Left lobe of liver (tissue), 2 donors: ENCODE measurements at regions not wholly inside any gene's neighbourhood (a gene's known extent, or its start where the extent isn't known, plus 50 kb on each side); places are given as distances from the start of the nearest gene placed in this dataset.

Source experiments
- ATAC-seq: fragments of 200-7000 bp; cut with Tn5 transposase; one replicate; pipeline ENCODE4 v1.9.1; 2020; ENCODE audit warnings: mild to moderate bottlenecking, moderate library complexity
- DNase-seq: peaks from one replicate; pipeline ENCODE4 v3.0.0-alpha.2; 2020; ENCODE audit warnings: low spot score
- donor health status: DM: no; HTN: no; CAD: no; lungs with moderate emphysema.
- donor health status: DM: no; HTN: yes; CAD: no.

DNA sequence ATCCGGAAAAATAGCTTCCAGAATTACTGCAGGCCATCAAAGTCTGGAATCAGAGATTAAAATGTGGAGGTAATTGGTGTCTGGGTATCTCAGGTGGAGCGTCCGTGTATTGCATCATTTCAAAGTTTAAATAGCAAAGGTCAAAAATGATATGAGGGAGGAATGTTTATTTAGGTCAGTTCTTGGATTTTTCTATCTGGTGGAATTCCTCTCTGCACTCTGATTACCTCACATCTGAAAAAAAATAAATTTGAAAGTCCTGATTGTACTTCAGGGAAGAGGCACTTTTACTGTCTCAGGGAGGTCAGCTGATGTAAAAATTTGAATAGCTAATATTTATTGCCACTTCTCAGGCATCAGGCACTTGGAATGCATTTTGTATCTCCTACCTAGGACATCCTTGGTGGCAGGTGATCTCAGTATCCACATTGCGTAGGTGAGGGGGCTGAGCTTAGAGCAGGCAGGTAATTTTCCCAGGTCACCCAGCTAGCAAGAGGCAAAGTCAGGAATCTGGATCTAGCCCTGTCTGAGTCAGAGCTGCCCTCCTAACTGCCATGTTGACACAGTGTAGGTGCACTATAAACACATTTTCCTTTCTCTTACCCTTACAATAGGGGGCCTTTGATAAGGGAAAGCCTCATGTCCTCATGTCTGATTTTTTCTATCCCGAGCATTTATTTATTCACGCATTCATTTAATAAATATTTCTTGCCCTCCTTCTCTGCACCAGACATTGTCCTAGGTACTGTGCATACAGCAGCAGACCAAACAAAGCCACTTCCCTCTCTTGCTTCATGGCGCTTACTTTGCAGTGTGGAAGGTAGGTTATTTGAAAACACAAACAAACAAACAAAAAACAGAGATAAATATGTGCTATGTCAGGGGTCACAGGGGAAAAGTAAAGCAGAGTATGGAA lies 454.3 kb downstream of the HAPSTR1 start:
- peak; percentile 65 for ATAC-seq
- DNase-seq, result no peak

DNA sequence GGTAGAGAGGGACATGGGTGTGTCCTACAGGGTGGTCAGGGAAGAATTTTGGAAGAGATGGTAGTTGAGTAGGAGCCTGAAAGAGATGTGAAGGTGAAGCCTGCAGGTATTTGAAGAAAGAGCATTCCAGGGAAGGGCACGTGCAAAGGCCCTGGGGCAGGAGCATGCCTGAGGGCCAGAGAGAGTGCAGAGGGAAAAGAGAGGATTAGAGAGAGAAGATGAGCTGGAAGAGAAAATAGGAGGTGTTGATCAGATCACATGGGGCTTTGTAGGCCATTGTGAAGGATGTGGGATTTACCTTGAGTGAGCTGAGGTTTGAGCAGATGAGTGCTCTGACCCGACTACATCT lies 455.0 kb downstream of the HAPSTR1 start:
- DNase-seq, result no peak
- no peak for ATAC-seq

DNA sequence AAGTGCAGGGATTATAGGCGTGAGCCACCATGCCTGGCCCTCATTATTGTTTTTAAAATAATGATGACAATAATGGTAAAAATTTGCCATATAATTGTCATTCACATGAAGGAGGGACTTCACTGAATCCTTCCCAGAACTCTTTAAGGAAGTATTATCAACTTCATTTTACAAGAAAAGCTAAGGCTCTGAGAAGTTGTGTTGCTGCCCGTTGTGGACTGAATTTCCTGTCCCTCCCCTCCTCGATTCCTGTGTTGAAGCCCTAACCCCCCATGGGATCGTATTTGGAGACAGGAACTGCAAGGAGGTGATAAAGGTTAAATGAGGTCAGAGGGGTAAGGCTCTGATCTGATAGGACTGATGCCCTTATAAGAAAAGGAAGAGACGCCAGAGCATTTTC lies 458.0 kb downstream of the HAPSTR1 start:
- no peak for ATAC-seq
- DNase-seq, result no peak

DNA sequence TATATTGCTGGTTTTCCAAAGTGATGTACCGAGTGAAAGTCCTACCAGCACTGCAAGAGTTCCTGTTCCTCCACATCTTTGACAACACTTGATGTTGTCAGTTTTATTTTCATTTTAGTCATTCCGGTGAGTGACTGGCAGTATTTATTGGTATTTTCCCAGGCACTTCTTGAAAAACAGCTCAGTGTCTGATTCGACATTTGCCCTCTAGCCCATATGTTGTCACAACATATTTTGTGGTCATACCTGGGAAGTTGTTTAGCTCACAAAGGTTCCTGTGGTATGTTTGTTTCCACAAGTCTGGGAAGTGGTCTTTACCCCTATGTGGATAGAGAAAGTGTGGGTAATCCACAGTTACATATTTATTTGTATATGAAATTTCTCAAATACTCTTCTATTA lies 463.6 kb downstream of the HAPSTR1 start:
- DNase-seq, result no peak
- ATAC-seq, result no peak

DNA sequence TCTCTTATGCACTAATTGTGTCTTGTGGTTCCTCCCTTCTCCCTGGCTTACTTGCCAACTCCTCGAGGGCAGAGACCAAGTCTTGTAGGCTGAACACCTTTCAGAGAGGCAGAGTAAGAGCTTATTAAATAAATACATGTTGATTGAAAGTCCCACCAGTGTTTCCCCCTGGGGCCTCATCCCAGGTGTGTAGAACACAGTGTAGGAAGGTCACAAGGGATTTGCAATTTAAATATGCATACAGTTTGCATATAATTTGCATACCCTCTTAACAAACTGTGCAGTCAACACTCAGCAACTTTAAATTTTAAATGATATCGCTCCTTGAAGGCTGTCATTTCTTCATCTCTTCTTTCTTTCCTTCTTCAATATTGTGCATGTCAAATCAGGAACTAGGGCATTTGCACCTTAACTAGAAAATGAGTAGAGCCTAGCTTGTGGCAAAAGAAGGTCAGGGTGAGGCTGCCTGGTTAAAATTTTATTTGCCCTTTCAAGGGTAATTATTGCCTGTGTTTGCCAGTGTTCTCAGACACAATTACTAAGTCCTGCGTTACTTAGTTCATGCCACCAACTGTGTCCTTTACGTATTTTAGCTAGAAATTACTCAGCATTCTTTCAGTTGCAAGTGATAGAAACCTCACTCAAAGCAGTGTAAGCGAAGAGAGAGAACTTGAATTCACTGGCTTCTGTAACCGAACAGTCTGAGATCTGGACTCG lies 465.7 kb downstream of the HAPSTR1 start:
- ATAC-seq (peak; percentile 55), DNase-seq (no peak)

DNA sequence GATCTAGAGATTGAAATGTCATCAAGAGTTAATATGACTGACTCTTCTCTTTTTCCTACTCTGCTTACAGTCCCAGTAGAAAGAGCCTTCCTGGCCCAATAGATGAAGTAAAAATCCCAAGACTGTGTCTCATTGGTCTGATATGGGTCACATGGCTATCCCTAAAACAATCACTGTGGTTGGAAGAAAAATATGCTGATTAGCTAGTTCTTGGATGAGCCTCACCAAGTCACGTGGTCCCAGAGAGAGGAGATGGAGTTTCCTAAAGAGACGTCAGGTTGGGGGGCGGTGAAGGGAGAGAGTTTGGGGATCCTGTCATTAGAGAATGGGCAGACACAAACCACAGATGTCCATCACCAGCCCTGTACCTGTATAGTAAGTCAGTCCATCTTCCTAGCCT lies 466.3 kb downstream of the HAPSTR1 start:
- no peak for DNase-seq
- no peak for ATAC-seq

DNA sequence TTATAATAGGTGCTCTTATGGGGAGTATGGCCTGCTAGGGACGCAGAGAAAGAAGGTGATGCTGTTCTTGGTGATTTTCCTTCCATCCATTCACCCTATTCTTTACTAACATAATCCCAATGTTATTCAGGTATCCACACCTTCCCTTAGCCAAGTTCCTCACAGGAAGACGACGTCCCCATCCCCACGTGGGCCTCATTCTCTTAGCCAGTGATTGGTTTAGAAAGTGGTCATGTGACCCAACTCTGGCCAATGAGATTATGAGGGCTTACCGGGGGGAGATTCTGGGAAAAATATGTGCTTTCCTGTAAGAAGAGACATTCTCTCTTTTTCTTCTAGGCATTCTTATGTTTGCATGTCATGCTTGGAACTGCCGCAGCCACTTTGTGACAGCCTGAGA lies 474.7 kb downstream of the HAPSTR1 start:
- DNase-seq, result no peak
- no peak for ATAC-seq

DNA sequence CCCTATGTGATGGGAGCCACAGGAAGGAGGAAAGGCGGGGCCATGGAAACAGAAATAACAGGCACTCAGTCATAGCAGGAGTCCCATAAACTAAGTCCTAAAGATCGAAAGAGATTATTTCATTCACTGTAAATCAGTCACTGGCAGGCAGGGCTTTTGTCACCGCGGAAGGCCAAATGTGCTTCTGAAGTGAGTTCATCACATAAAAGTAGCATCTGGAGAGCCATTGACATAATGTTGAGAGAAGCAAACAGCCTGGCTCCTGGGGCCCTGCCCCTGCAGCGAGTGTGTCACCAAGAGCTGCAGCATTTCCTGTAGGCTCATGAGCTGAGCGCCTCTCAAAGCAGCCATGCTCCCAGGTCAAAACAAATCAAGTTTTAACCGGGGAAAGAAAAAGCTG lies 476.2 kb downstream of the HAPSTR1 start:
- ATAC-seq (no peak), DNase-seq (no peak)

DNA sequence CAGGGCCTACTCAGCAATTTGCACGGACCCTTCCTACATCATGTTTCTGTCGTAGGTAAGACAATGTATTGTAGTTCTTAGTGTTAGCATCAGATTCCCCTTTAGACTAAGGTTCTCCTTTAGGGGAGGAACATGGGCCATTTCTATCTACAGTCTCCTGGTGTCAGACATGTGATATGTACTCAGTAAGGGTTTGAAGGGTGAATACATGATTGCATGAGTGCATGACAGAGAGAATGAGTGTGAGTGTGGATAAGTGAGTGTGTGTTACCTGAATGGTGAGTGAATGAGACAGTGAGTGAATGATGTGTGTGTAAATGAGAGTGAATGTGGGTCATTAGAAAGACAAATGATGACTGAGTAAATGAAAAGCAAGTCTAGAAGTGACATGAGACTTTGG lies 476.8 kb downstream of the HAPSTR1 start:
- DNase-seq, result no peak
- no peak for ATAC-seq

DNA sequence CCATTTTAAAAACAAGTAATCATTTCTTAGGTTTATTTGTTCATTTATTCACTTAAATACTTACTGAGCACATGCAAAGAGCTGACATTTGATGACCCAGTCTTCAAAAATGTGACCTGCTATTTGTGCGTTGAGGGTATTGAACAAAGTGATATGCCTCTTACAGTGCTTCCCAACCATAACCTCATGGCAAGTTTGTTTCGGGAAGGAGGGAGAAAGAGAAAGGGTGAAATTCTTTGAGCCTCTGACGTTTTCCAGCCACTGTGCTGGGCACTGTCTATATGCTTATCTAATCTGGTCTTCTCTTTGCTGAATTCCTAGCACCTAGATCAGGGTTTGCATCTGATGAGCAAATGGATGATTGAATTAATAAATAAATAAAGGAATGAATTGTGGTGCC lies 479.1 kb downstream of the HAPSTR1 start:
- ATAC-seq, result no peak
- DNase-seq, result no peak

DNA sequence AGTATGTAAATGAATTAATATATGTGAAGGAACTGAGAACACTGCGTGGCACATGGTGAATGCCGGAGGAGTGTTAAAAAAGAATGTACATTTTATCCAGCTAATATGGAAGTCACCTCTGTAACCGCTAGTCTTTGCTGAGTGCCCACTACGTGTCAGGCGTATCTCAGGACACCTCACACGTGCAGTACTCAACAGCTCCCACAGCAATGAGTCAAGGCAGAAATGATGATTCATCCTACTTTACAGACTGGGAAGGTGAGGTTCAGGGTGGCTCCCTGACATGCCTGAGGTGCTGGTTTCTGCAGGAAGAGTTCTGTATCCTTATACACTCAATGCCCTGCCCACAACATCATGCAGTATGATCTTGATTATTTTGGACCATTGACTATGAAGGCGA lies 487.0 kb downstream of the HAPSTR1 start:
- no peak for DNase-seq

DNA sequence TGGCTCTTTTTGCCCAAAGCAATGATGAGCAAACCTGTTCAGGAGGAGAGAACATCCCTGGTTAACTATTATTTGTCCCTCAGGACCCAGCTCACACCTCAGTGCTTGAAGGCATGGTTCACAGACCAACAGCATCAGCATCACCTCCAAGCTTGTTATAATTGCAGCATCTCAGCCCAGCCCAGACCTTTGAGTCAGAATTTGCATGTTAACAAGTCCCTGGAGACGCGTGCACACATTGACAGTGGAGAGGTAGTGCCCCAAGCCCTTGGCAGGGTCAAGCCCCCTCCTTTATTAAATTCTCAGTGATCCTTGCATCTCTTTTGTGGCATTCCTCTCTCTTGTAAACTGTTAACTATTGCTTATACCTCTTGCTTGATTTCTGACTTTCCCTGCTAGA lies 488.6 kb downstream of the HAPSTR1 start:
- DNase-seq (no peak), ATAC-seq (no peak)

More for the DNA sequence above, 487.0 kb downstream of the HAPSTR1 start:
- no peak for ATAC-seq

DNA sequence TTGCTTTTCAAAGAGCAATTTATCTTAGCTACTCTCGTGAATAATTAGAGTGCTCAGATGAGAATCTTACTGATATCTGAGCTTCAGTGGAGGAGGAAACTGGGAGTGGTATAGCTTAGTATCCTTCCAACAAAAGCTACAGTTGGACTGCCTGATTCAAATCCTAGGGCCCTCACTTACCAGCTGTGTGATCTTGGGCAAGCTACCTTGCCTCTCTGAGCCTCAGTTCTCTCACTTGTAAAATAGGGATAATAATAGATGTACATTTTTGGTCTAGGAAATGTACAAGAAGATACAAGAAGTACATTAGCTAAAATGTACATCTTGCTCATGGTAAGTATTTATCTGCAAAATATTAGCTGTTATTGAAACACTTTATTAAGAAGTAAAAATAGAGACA lies 502.0 kb downstream of the HAPSTR1 start:
- no peak for ATAC-seq
- no peak for DNase-seq

DNA sequence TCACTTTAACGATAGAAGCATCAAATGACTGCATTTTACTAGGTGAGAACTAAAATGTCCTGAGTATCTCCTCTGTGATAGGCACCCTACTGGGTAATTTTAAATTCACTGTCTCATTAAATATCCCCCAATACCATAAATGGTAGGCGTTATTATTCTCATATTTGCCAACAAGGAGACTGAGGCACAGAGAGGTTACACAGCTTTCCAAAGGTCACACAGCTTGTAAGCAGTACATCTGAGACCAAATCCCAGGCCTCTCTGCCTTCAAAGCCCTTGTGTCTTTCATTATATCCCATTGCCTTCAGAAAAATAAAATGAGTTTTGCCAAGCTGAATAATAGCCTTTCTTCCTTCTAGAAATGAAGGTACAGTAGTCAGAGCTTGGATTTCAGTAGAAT lies 502.6 kb downstream of the HAPSTR1 start:
- no peak for ATAC-seq
- no peak for DNase-seq

DNA sequence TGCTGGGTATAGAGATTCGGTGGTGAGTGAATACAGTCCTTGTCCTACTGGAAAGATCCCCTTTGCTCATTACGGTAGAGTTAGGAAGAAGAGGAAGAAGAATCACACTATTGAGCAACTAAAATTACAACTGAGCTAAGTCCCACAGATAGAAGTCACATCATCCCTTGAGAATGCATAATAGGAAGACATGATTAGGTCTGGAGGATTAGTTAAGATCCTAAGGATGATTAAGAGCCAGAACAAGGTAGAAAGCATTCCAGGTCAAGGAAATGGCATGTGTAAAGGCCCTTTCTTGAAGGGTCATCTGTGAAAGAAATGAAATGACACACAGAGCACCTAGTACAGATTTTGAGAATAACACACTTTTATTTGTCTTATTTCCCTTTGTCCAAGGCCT lies 503.5 kb downstream of the HAPSTR1 start:
- DNase-seq (no peak), ATAC-seq (no peak)

DNA sequence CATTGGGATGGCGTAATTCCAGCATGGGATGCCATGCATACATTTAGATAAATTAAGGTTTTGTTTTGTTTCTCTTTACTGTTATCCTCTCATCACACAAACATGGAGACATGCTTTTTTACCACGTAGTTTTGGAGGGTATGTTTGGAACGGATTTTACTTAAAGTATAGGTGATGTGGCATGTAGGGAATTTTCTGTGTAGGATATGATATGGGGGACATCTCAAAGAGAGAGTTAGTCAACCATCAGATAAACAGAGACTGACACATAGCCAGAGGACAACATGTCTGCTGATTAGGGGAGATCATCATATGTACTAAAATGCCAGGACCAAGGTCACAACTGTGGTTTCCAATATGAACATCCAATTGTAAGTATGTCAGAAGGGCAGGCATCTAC lies 503.9 kb downstream of the HAPSTR1 start:
- no peak for DNase-seq
- ATAC-seq, result no peak

DNA sequence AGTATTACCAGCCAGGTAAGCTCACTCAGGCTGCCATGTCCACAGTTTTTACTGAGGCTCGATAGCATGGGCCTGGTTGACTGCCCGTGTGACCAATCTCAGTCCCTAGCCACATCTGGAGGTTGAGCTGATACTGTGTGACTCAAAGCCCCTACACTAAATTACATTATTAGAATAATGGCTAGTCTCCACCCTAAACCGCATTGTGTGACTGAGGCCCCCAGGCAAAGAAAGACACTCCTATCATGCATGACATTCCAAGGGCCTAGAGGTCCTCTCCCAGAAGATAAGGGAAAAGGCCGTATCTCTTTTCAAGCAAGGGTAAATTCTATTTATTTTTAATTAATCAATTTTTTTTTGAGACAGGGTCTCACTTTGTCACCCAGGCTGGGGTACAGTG lies 505.3 kb downstream of the HAPSTR1 start:
- DNase-seq (no peak), ATAC-seq (no peak)

DNA sequence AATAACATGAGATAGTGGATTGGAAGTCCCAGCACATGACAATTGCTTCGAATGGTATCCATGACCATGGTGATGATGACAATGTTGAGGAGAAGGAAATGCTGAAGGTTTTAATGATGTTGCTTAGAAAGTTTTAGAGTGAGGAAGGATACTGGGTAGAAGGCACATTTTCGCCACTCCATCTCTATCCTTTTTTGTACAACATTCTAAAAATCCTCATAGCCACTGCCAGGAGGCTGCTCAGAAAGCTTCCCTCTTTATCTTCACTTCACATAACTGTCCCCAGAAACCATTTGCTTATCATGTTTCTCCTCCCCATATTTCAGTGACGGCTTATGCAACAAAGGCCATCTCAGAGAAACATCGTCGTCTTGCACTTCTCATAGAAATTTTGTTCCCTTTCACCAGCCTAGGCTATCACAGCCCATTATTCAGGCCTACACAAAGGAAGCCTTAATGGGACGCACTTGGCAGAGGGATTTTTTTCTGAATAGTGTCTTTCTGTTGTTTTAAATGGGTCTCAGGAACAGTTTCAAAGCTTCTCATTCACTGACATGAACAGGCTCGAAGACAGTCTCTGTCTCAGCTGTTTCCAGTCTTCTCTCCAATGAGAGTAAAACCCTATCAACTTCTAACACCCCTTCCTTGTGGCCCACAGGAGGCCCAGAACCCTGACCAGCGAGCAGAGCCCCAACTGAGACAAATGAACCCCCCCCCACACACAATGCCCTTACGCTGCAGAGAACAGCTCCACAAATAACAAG lies 506.7 kb downstream of the HAPSTR1 start:
- DNase-seq, result no peak
- ATAC-seq, result no peak

DNA sequence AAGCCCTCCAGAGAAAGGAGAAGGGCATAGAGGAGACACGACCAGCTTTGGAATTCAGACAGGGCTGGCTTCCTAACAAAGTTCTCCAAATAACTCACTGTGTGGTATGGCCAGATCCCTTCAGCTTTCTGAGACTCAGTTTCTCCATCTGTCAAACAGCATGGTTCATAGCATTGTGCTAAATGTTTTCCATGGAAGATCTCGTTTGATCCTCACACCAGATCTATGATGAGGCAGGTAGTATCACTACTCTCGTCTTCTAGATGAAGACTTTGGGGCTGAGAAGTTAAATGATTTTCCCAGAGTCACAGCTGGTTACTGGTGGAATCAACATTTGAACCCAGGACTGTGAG lies 507.3 kb downstream of the HAPSTR1 start:
- DNase-seq (no peak), ATAC-seq (no peak)

DNA sequence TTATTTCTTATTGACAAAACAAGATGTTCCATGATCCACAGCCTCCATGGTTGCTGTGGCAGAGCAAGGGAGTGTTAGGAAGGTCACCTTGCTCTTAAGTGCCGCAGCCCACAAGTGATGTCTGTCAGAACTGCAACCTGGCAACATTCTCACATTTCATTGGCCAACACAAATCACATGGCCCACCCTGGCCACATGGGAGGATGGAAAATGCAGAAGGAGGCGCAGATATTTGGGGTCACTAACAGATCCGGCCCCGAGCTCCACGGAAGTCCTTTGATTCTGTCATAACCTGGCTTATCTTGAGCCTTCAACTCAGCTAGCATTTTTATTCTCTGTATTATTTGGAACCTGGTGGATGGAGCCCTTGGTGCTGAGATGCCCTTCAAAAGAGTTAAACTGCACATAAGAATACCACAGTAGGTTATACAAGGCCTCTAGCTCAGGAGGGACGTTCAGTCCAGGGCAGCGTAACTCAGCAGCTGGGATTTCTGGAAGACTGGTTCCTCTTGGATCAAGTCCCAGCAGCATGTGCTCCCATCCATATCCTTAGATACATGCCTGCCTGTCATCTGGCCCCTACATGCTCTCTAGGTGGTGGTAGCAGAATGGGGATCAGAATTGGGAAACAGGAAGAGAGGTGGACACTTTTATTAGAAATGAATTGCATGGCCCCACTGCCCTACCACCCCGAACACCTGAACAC lies 508.1 kb downstream of the HAPSTR1 start:
- DNase-seq (no peak), ATAC-seq (no peak)

DNA sequence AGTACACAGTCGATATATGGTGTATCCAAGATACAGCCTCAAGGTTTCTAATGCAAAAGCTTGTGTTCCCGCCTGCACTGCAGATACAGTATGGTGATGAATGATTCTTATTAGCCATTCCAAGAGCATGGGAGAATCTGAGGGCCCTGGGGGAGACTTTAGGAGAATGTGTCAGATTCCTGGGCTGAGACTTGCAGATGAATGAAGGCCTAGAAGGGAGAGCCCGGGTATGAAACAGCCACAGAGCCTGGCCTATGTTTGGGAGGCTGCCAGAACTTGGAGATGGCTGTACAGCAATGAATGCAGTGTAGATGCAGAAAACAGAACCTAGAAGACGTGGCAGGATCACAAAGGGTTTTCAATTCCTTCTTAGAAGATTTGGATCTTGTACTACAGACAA lies 510.7 kb downstream of the HAPSTR1 start:
- ATAC-seq (no peak), DNase-seq (no peak)
